ENCODE measurements at regions not wholly inside any gene's neighbourhood (a gene's known extent, or its start where the extent isn't known, plus 50 kb on each side); places are given as distances from the start of the nearest gene placed in this dataset.

DNA sequence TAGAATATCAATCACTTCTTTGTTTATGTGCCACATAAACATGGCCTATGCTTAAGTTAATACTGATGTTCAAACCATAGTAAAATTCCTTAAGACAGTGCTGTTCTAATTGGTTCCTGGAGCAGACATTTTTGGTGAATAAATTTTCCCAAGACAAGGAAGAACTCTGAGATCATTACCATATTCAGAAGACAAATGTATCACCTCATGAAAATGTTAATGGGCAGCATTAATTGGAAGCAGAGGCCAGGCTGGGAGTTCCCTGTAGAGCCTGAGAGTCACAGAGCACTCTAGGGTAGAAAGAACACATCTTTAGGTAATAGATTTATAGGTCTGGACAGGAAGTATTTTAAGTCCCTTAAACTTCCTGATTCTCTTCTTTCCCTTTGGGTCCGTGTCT is 240.2 kb downstream of the MAN2A1 start (continued):
- TF ChIP-seq, protein P1, sequence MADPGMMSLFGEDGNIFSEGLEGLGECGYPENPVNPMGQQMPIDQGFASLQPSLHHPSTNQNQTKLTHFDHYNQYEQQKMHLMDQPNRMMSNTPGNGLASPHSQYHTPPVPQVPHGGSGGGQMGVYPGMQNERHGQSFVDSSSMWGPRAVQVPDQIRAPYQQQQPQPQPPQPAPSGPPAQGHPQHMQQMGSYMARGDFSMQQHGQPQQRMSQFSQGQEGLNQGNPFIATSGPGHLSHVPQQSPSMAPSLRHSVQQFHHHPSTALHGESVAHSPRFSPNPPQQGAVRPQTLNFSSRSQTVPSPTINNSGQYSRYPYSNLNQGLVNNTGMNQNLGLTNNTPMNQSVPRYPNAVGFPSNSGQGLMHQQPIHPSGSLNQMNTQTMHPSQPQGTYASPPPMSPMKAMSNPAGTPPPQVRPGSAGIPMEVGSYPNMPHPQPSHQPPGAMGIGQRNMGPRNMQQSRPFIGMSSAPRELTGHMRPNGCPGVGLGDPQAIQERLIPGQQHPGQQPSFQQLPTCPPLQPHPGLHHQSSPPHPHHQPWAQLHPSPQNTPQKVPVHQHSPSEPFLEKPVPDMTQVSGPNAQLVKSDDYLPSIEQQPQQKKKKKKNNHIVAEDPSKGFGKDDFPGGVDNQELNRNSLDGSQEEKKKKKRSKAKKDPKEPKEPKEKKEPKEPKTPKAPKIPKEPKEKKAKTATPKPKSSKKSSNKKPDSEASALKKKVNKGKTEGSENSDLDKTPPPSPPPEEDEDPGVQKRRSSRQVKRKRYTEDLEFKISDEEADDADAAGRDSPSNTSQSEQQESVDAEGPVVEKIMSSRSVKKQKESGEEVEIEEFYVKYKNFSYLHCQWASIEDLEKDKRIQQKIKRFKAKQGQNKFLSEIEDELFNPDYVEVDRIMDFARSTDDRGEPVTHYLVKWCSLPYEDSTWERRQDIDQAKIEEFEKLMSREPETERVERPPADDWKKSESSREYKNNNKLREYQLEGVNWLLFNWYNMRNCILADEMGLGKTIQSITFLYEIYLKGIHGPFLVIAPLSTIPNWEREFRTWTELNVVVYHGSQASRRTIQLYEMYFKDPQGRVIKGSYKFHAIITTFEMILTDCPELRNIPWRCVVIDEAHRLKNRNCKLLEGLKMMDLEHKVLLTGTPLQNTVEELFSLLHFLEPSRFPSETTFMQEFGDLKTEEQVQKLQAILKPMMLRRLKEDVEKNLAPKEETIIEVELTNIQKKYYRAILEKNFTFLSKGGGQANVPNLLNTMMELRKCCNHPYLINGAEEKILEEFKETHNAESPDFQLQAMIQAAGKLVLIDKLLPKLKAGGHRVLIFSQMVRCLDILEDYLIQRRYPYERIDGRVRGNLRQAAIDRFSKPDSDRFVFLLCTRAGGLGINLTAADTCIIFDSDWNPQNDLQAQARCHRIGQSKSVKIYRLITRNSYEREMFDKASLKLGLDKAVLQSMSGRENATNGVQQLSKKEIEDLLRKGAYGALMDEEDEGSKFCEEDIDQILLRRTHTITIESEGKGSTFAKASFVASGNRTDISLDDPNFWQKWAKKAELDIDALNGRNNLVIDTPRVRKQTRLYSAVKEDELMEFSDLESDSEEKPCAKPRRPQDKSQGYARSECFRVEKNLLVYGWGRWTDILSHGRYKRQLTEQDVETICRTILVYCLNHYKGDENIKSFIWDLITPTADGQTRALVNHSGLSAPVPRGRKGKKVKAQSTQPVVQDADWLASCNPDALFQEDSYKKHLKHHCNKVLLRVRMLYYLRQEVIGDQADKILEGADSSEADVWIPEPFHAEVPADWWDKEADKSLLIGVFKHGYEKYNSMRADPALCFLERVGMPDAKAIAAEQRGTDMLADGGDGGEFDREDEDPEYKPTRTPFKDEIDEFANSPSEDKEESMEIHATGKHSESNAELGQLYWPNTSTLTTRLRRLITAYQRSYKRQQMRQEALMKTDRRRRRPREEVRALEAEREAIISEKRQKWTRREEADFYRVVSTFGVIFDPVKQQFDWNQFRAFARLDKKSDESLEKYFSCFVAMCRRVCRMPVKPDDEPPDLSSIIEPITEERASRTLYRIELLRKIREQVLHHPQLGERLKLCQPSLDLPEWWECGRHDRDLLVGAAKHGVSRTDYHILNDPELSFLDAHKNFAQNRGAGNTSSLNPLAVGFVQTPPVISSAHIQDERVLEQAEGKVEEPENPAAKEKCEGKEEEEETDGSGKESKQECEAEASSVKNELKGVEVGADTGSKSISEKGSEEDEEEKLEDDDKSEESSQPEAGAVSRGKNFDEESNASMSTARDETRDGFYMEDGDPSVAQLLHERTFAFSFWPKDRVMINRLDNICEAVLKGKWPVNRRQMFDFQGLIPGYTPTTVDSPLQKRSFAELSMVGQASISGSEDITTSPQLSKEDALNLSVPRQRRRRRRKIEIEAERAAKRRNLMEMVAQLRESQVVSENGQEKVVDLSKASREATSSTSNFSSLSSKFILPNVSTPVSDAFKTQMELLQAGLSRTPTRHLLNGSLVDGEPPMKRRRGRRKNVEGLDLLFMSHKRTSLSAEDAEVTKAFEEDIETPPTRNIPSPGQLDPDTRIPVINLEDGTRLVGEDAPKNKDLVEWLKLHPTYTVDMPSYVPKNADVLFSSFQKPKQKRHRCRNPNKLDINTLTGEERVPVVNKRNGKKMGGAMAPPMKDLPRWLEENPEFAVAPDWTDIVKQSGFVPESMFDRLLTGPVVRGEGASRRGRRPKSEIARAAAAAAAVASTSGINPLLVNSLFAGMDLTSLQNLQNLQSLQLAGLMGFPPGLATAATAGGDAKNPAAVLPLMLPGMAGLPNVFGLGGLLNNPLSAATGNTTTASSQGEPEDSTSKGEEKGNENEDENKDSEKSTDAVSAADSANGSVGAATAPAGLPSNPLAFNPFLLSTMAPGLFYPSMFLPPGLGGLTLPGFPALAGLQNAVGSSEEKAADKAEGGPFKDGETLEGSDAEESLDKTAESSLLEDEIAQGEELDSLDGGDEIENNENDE (IDR thresholded peaks at IDR 0.05; ENCODE audit: insufficient replicate concordance, low read length), result no peak
- TF ChIP-seq SRF (IDR thresholded peaks at IDR 0.05; ENCODE audit: low read depth, low read length), result no peak
- no peak for TF ChIP-seq CHD2 (IDR thresholded peaks at IDR 0.05; ENCODE audit: low read length)
- no peak for TF ChIP-seq CEBPB (IDR thresholded peaks at IDR 0.05; ENCODE audit: low read depth, low read length)
- TF ChIP-seq MAFK (IDR thresholded peaks at IDR 0.05; ENCODE audit: low read depth, low read length), result no peak
- TF ChIP-seq GTF2F1 (IDR thresholded peaks at IDR 0.05; ENCODE audit: borderline replicate concordance, low read depth, low read length), result no peak
